H1 (cell line): ENCODE measurements at regions not wholly inside any gene's neighbourhood (a gene's known extent, or its start where the extent isn't known, plus 50 kb on each side); places are given as distances from the start of the nearest gene placed in this dataset.

Source experiments
- CTCF ChIA-PET: fragments of 300-600 bp; sonication (Branson Sonifier 250); formaldehyde crosslinking; loops from one replicate; lab custom pipeline; 2021; ENCODE audit not compliant: partially characterized antibody; lab: Charles Lee
- POLR2A ChIA-PET: fragments of 300-600 bp; sonication (Branson Sonifier 250); formaldehyde crosslinking; loops from one replicate; lab custom pipeline; 2021; ENCODE audit warnings: inconsistent platforms; ENCODE audit not compliant: partially characterized antibody; lab: Charles Lee
- DNase-seq, 2 experiments: peaks; one replicate each; pipeline versions ENCODE4 v3.0.0 to v3.0.0-alpha.2; 2010 to 2022; ENCODE audit warnings: low spot score in 2 of 2, low read depth in 1 of 2, mixed read lengths in 1 of 2
- FAIRE-seq: peaks from 2 replicates; lab custom pipeline; 2011; peaks lifted over from hg19 to GRCh38; lab: Jason Lieb, UNC
- H2AFZ ChIP-seq: 2 replicates; pipeline ENCODE4 v1.8.1; 2012; ENCODE audit warnings: low read length, inconsistent platforms
- H2AK5ac ChIP-seq: 2 replicates; pipeline ENCODE4 v1.6.1; 2013; ENCODE audit warnings: low read depth, low read length
- H2BK120ac ChIP-seq: replicated peaks from 2 replicates; pipeline ENCODE3; 2013; ENCODE audit warnings: low read depth, low read length, inconsistent platforms
- H2BK12ac ChIP-seq: 2 replicates; pipeline ENCODE4 v1.6.1; 2013; ENCODE audit warnings: low read depth, low read length
- H2BK15ac ChIP-seq: 2 replicates; pipeline ENCODE4 v1.6.1; 2013; ENCODE audit warnings: low read length
- H2BK20ac ChIP-seq: 2 replicates; pipeline ENCODE4 v1.6.1; 2013; ENCODE audit warnings: low read length
- H2BK5ac ChIP-seq: 2 replicates; pipeline ENCODE4 v1.6.1; 2013; ENCODE audit warnings: low read depth, low read length
- H3K14ac ChIP-seq: 2 replicates; pipeline ENCODE4 v1.6.1; 2013; ENCODE audit warnings: inconsistent platforms; ENCODE audit not compliant: insufficient read length
- H3K18ac ChIP-seq: 2 replicates; pipeline ENCODE4 v1.6.1; 2013; ENCODE audit warnings: low read length; ENCODE audit errors: extremely low read depth
- H3K23ac ChIP-seq: 2 replicates; pipeline ENCODE4 v1.6.1; 2013; ENCODE audit warnings: inconsistent platforms; ENCODE audit not compliant: insufficient read length
- H3K23me2 ChIP-seq: 2 replicates; pipeline ENCODE4 v1.6.1; 2013; ENCODE audit warnings: low read depth, low read length
- H3K27ac ChIP-seq: 2 replicates; pipeline ENCODE4 v1.6.1; 2011; ENCODE audit warnings: low read depth, low read length, inconsistent platforms
- H3K27me3 ChIP-seq, 4 experiments: replicated peaks in 1 of 4; 1 replicate in 1 of 4; 2 replicates in 3 of 4; pipeline versions ENCODE4 v1.6.1 to v1.8.1; 2011 to 2013; ENCODE audit warnings: low read length in 3 of 4, mild to moderate bottlenecking in 3 of 4, inconsistent platforms in 2 of 4, mixed read lengths in 2 of 4, moderate library complexity in 1 of 4; ENCODE audit not compliant: control insufficient read depth in 3 of 4, insufficient read depth in 3 of 4; ENCODE audit errors: extremely low read depth in 1 of 4
- H3K36me3 ChIP-seq, 4 experiments: 2 replicates each; pipeline versions ENCODE4 v1.6.1 to v1.8.1; 2011 to 2013; ENCODE audit warnings: mild to moderate bottlenecking in 4 of 4, low read length in 3 of 4, moderate library complexity in 2 of 4, control low read depth in 1 of 4, inconsistent platforms in 1 of 4; ENCODE audit not compliant: insufficient read depth in 4 of 4, control insufficient read depth in 2 of 4
- H3K4ac ChIP-seq: replicated peaks from 2 replicates; pipeline ENCODE3; 2013; ENCODE audit warnings: low read length, low read depth, mixed read lengths, inconsistent platforms; ENCODE audit not compliant: insufficient read length
- H3K4me1 ChIP-seq, 4 experiments: replicated peaks in 1 of 4; 1 replicate in 1 of 4; 2 replicates in 3 of 4; pipeline versions ENCODE4 v1.6.1 to v1.8.1; 2011 to 2013; ENCODE audit warnings: low read length in 3 of 4, inconsistent platforms in 2 of 4, mixed read lengths in 1 of 4; ENCODE audit not compliant: insufficient read depth in 4 of 4, control insufficient read depth in 3 of 4
- H3K4me2 ChIP-seq, 2 experiments: 2 replicates each; pipeline versions ENCODE4 v1.6.1 to v1.8.1; 2011 to 2013; ENCODE audit warnings: low read depth in 2 of 2, low read length in 2 of 2, control low read depth in 1 of 2, inconsistent platforms in 1 of 2, mild to moderate bottlenecking in 1 of 2; ENCODE audit not compliant: insufficient read depth in 1 of 2
- H3K4me3 ChIP-seq, 4 experiments: fragments of 200-600, 300-600 bp in 1 of 4; sonication (generic), shearing (Covaris generic), sonication (Bioruptor Twin) in 1 of 4; 2 replicates each; pipeline versions ENCODE4 v1.5.1 to v1.8.1; 2011 to 2016; ENCODE audit warnings: low read length in 4 of 4, low read depth in 3 of 4, control low read depth in 2 of 4, inconsistent platforms in 2 of 4, mild to moderate bottlenecking in 2 of 4, mixed read lengths in 1 of 4, moderate library complexity in 1 of 4; ENCODE audit not compliant: insufficient read depth in 2 of 4; ENCODE audit errors: extremely low read depth in 1 of 4
- H3K56ac ChIP-seq: replicated peaks from 2 replicates; pipeline ENCODE3; 2013; ENCODE audit warnings: low read depth, mild to moderate bottlenecking, mixed read lengths, low read length, inconsistent platforms; ENCODE audit not compliant: insufficient read length
- H3K79me1 ChIP-seq: 2 replicates; pipeline ENCODE4 v1.6.1; 2013; ENCODE audit warnings: low read depth, low read length, control low read depth
- H3K79me2 ChIP-seq, 2 experiments: 2 replicates each; pipeline versions ENCODE4 v1.6.1 to v1.8.1; 2012 to 2013; ENCODE audit warnings: low read length in 2 of 2, mild to moderate bottlenecking in 2 of 2, inconsistent platforms in 1 of 2; ENCODE audit not compliant: insufficient read depth in 2 of 2, control insufficient read depth in 1 of 2
- H3K9ac ChIP-seq, 4 experiments: replicated peaks in 1 of 4; 1 replicate in 1 of 4; 2 replicates in 3 of 4; pipeline versions ENCODE4 v1.6.1 to v1.8.1; 2011 to 2013; ENCODE audit warnings: low read depth in 3 of 4, low read length in 3 of 4, control low read depth in 2 of 4, mild to moderate bottlenecking in 2 of 4, moderate library complexity in 2 of 4, inconsistent platforms in 1 of 4; ENCODE audit errors: extremely low read depth in 1 of 4
- H3K9me3 ChIP-seq, 2 experiments: 2 replicates each; pipeline versions ENCODE4 v1.6.1 to v1.8.1; 2012 to 2013; ENCODE audit warnings: mild to moderate bottlenecking in 2 of 2, moderate library complexity in 2 of 2, control low read depth in 1 of 2, inconsistent platforms in 1 of 2, low read depth in 1 of 2, low read length in 1 of 2, mixed read lengths in 1 of 2; ENCODE audit not compliant: insufficient read depth in 2 of 2
- H4K20me1 ChIP-seq, 2 experiments: replicated peaks in 1 of 2; 2 replicates each; pipeline versions ENCODE3 to v1.8.1; 2011 to 2013; ENCODE audit warnings: inconsistent platforms in 2 of 2, low read length in 2 of 2, mild to moderate bottlenecking in 1 of 2; ENCODE audit not compliant: insufficient read depth in 2 of 2, control insufficient read depth in 1 of 2
- H4K5ac ChIP-seq: 2 replicates; pipeline ENCODE4 v1.6.1; 2013; ENCODE audit warnings: low read length, low read depth, mixed read lengths, inconsistent platforms; ENCODE audit not compliant: insufficient read length
- H4K8ac ChIP-seq: 2 replicates; pipeline ENCODE4 v1.8.0; 2013; ENCODE audit warnings: mild to moderate bottlenecking, moderate library complexity, low read length, inconsistent platforms; ENCODE audit not compliant: insufficient read depth; ENCODE audit errors: extremely low read depth
- H4K91ac ChIP-seq: replicated peaks from 2 replicates; pipeline ENCODE3; 2013; ENCODE audit warnings: low read length, mixed read lengths, inconsistent platforms; ENCODE audit not compliant: insufficient read length
- EGR1 ChIP-seq: IDR thresholded peaks from 2 replicates; pipeline ENCODE4 v1.6.1; 2011; ENCODE audit warnings: low read depth, low read length, borderline replicate concordance
- EZH2 ChIP-seq: fragments of 200-600 bp; sonication (generic); IDR thresholded peaks from 2 replicates; pipeline ENCODE4 v1.7.1; 2012; ENCODE audit warnings: low read depth, mild to moderate bottlenecking, moderate library complexity, low read length, inconsistent platforms; ENCODE audit not compliant: severe bottlenecking
- GTF2F1 ChIP-seq: IDR thresholded peaks from 2 replicates; pipeline ENCODE4 v1.6.1; 2012; ENCODE audit warnings: low read depth, low read length, improper control_type of control experiment, borderline replicate concordance
- KDM5A ChIP-seq: fragments of 200-600 bp; IDR thresholded peaks from 2 replicates; pipeline ENCODE4 v1.7.1; 2012; ENCODE audit warnings: mild to moderate bottlenecking, low read length, inconsistent platforms, mixed read lengths
- RAD21 ChIP-seq, 2 experiments: IDR thresholded peaks in 1 of 2; conservative IDR thresholded peaks in 1 of 2; 2 replicates each; pipeline ENCODE4 v1.6.1; 2011; ENCODE audit warnings: low read depth in 2 of 2, low read length in 2 of 2, improper control_type of control experiment in 1 of 2, inconsistent platforms in 1 of 2, mild to moderate bottlenecking in 1 of 2, moderate library complexity in 1 of 2
- RBBP5 ChIP-seq: IDR thresholded peaks from 2 replicates; pipeline ENCODE4 v1.7.1; 2012; ENCODE audit warnings: low read depth, mild to moderate bottlenecking, inconsistent platforms, low read length, moderate library complexity, borderline replicate concordance
- RNF2 ChIP-seq: fragments of 200-900, 300-1000 bp; sonication (generic); IDR thresholded peaks from 2 replicates; pipeline ENCODE4 v1.7.1; 2016; ENCODE audit warnings: borderline replicate concordance, low read depth, mild to moderate bottlenecking, antibody characterized with exemption, low read length; ENCODE audit not compliant: poor library complexity, severe bottlenecking; ENCODE audit errors: missing control alignments
- RXRA ChIP-seq: IDR thresholded peaks from 2 replicates; pipeline ENCODE4 v1.6.1; 2011; ENCODE audit warnings: low read depth, mild to moderate bottlenecking, low read length, moderate library complexity; ENCODE audit not compliant: insufficient read depth
- SAP30 ChIP-seq: fragments of 300-600 bp; sonication (generic); IDR thresholded peaks from 2 replicates; pipeline ENCODE4 v1.7.1; 2012; ENCODE audit warnings: low read length, moderate library complexity, mild to moderate bottlenecking, inconsistent platforms; ENCODE audit not compliant: insufficient read depth, insufficient replicate concordance
- TBP ChIP-seq: IDR thresholded peaks from 2 replicates; pipeline ENCODE4 v1.6.1; 2011; ENCODE audit warnings: low read depth, low read length, improper control_type of control experiment
- ZNF274 ChIP-seq: IDR thresholded peaks from 2 replicates; pipeline ENCODE4 v1.7.0; 2012; ENCODE audit warnings: low read length, borderline replicate concordance; ENCODE audit errors: extremely low read depth
- WGBS, 2 experiments: shearing (Covaris generic) in 1 of 2; methylation state at CpG; one replicate each; pipeline versions ENCODE4 v1.1.6 to v1.1.7; 2013 to 2015; ENCODE audit warnings: low lambda C conversion rate in 2 of 2, mixed read lengths in 2 of 2, inconsistent platforms in 1 of 2, low coverage in 1 of 2, missing lambda C conversion rate in 1 of 2; ENCODE audit not compliant: insufficient replicate concordance in 2 of 2, insufficient coverage in 1 of 2, insufficient read length in 1 of 2; ENCODE audit errors: extremely low coverage in 1 of 2, missing lambda C conversion rate in 1 of 2; 5-methylcytosine and 5-hydroxymethylcytosine counted together

DNA sequence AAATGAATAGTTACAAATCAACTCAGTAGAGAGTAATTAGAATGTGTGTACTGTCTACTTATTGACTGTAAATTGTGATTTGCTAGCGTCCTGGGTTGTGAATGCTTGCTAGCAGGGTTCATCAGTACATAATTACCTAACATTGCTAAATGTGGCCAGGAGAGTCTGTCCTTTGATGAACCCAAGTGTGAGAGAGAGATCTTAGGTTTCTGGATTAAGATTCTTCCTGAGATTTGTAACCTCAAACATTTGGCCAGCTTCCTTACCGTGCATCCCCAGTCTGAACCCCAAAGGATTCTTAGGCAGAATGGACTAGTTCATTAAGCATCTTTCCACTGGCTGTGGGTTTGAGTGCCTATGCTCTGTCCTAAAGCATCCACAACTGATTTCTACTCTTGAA is 84.0 kb upstream of the ITPRID2 start:
- H3K9ac ChIP-seq, result no peak overlapping the region
- TF ChIP-seq RNF2 (no peak), KDM5A (no peak), ZNF274 (no peak), SAP30 (no peak), GTF2F1 (no peak), EGR1 (no peak), EZH2 (no peak), RXRA (no peak), RAD21 (IDR thresholded peaks at IDR 0.05 in 1 of 2, conservative IDR thresholded peaks at IDR 0.05 in 1 of 2; ENCODE audit: low read depth in 2 of 2, low read length in 2 of 2) (no peak), TBP (no peak), RBBP5 (no peak)
- TF ChIP-seq, all 59 proteins: peak for 0
- Histone ChIP-seq H2AFZ (no peak overlapping the region), H4K8ac (no peak overlapping the region), H3K4me2 (no peak overlapping the region), H3K56ac (no peak overlapping the region), H2BK5ac (no peak overlapping the region), H3K23ac (no peak overlapping the region), H2BK120ac (no peak overlapping the region), H3K36me3 (no peaks in the 10 kb centered on the region), H3K79me1 (no peaks in the 10 kb centered on the region), H3K23me2 (no peaks in the 10 kb centered on the region), H4K5ac (no peak overlapping the region), H2BK12ac (no peak overlapping the region), H2AK5ac (no peak overlapping the region), H3K27me3 (no peaks in the 10 kb centered on the region), H4K91ac (no peak overlapping the region), H4K20me1 (no peaks in the 10 kb centered on the region), H3K14ac (no peak overlapping the region), H3K9me3 (no peaks in the 10 kb centered on the region), H2BK15ac (no peak overlapping the region), H3K18ac (no peak overlapping the region), H3K4me3 (no peak overlapping the region), H3K79me2 (no peaks in the 10 kb centered on the region), H2BK20ac (no peak overlapping the region), H3K4me1 (peaks cover 3 to 6% (median 6%) of the 10 kb centered on the region in 4 experiments; a peak in 4 of 7 replicates), H3K27ac (no peak overlapping the region), H3K4ac (no peak overlapping the region)
- FAIRE-seq (no peak), DNase-seq (no peak)
- 83% methylated on average over 2 of the region's 2 CpGs; no CpG with 5 or more reads in 1 of the 2 experiments for WGBS, 2 experiments
- CTCF ChIA-PET, result interaction anchor here (2.5 kb wide), 1 partner anchor 26 kb away, joined by 6 read pairs; no protein-coding TSS in a partner anchor
- POLR2A ChIA-PET, result no interaction called here
